GM21390 (cell line): ENCODE measurements at regions not wholly inside any gene's neighbourhood (a gene's known extent, or its start where the extent isn't known, plus 50 kb on each side); places are given as distances from the start of the nearest gene placed in this dataset.

Source experiments
- ATAC-seq: cut with Tn5 transposase; IDR thresholded peaks from one replicate; pipeline ENCODE4 v1.9.1; 2021; ENCODE audit not compliant: unreplicated experiment

GRCh38 chr5:9710069-9710468 is 79.9 kb upstream of the TAS2R1 start:
- no peak for ATAC-seq

GRCh38 chr5:9707732-9708462 is 77.7 kb upstream of the TAS2R1 start:
- ATAC-seq = no peak

- no peak for ATAC-seq
Observed at GRCh38 chr5:9699681-9700080, 69.5 kb upstream of the TAS2R1 start.

GRCh38 chr5:9698841-9699240 is 68.7 kb upstream of the TAS2R1 start:
- no peak for ATAC-seq

GRCh38 chr5:9698125-9698826 is 68.1 kb upstream of the TAS2R1 start:
- no peak for ATAC-seq

GRCh38 chr5:9692576-9692975 is 62.4 kb upstream of the TAS2R1 start:
- ATAC-seq = no peak

- ATAC-seq = no peak
Observed at GRCh38 chr5:9691261-9691660, 61.1 kb upstream of the TAS2R1 start.

GRCh38 chr5:9690751-9691150 is 60.6 kb upstream of the TAS2R1 start:
- no peak for ATAC-seq

GRCh38 chr5:9686216-9686615 is 56.1 kb upstream of the TAS2R1 start:
- no peak for ATAC-seq

- no peak for ATAC-seq
Observed at GRCh38 chr5:9681706-9682105, 51.6 kb upstream of the TAS2R1 start.
